ENCODE measurements at regions not wholly inside any gene's neighbourhood (a gene's known extent, or its start where the extent isn't known, plus 50 kb on each side); places are given as distances from the start of the nearest gene placed in this dataset.

DNA sequence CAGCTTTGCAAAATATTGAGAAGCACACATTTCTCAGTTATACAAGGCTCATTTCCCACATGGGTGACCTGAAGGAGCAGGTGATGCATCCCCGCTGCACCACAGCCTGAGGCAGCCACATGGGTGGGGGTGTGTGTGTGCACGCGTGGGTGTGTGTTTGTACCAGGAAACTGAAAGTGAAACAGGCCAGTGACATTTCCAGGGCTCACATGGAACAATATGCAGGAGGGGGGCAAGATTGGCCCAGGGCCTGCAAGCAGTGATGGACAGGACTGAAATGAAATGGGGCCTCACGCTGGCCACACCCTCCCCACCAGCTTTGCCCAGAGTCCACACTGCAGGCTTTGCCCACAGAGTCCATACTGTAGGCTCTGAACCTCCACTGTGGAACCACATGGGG, 154.2 kb upstream of the PARP11 start:
- TF ChIP-seq SMC3 (conservative IDR thresholded peaks at IDR 0.05; ENCODE audit: poor library complexity) (no peak), CTCF (IDR thresholded peaks at IDR 0.05; ENCODE audit: poor library complexity, severe bottlenecking) (no peak), POLR2AphosphoS5 (IDR thresholded peaks at IDR 0.05) (no peak), RAD21 (conservative IDR thresholded peaks at IDR 0.05) (no peak), EP300 (conservative IDR thresholded peaks at IDR 0.05; ENCODE audit: poor library complexity, severe bottlenecking) (no peak), EZH2 (IDR thresholded peaks at IDR 0.05; ENCODE audit: borderline replicate concordance, insufficient read depth, low read length, poor library complexity, severe bottlenecking) (no peak), REST (IDR thresholded peaks at IDR 0.05; ENCODE audit: borderline replicate concordance) (no peak), TAF1 (IDR thresholded peaks at IDR 0.05; ENCODE audit: low read depth) (no peak), MXI1 (conservative IDR thresholded peaks at IDR 0.05; ENCODE audit: poor library complexity, severe bottlenecking) (no peak)
